ENCODE measurements at regions not wholly inside any gene's neighbourhood (a gene's known extent, or its start where the extent isn't known, plus 50 kb on each side); places are given as distances from the start of the nearest gene placed in this dataset.
"Not testable (repeated sequence)": the region's sequence is repeated elsewhere in the genome, so short reads cannot be mapped to it uniquely, and the experiment has no call there.

DNA sequence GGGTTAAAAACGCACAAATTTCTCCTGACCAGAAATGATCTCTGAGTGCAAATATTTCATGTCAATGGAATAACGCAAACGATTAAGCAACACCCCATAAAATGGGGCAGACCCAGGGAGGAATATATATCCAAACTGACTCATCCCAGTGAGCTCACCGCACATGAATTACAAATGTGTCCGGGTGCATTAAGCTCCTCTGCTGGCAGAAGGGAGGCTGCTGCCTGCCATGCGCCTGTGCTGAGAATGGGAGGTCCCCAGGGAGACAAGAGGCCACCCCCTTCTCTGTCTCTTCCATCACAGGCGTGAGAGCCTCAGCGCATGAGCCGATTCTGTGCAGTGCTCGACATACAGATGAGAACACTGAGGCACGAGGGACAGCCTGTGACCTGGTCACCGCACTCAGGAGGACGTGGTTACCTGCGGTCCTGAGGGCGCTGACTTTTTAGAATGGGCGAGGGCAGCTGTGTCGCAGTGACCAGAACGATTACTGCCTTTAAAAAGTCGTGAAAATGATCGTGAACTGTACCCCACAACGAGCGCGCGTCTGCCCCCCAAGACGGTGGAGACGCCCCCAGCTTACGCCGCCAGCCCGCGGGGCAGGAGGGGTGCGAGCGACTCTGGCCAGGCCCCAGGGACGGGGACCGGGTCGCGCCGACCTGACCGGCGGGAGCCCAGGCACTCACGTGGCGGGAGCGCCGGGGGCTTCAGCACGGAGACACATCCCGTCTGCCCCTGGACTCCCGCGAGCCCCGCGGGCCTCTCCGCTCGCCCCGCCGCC is 188.5 kb downstream of the ADRA2C start:
- intact Hi-C loops (cut with micrococcal nuclease): loop anchor here (1.0 to 5.0 kb wide), 5 partner anchors 294 to 752 kb away; partner anchors contain the start of genes LRPAP1, LYAR, TMEM128 and ZBTB49

DNA sequence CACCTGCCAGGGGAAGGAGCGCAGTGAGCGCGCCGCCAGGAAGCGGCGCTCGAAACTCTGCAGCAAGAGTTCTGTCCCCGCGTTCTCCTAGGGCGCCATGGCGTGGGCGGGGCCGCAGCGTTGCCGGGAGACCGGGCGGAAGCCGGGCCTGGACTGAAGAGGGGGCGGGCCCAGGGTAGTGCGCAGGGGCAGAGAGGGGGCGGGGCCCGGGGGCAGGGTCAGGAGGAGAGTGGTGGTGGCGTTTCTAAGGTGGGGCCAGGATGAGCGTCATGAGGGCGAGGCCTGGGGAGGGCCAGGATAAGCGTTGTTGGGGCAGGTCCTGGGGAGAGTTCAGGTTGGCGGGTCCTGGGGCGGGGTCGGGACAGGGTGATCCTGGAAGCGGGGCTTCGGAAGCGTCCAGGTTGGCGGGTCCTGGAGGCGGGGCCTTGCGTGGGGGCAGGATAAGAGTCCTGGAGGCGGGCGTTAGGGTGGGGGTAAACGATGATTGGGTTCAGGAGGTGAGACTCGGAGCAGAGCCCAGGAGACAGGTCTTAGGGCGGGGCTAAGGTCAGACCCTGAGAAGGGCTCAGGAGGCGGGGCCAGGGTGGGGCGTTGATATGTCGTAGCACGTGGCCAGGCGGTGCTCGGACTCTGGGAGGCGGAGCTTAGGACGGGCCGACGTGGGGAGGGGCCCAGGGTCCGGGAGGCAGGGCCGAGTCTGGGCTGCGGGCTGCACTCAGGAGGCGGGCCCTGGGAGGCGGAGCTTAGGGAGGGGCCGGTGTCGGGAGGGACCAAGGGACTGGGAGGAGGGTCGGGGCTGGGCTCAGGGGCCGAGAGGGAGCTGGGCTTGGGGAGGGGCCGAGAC is 189.4 kb downstream of the ADRA2C start:
- intact Hi-C loops (cut with micrococcal nuclease): loop anchor here (1.0 to 5.0 kb wide), 5 partner anchors 293 to 753 kb away; partner anchors contain the start of genes LRPAP1, LYAR, TMEM128 and ZBTB49

DNA sequence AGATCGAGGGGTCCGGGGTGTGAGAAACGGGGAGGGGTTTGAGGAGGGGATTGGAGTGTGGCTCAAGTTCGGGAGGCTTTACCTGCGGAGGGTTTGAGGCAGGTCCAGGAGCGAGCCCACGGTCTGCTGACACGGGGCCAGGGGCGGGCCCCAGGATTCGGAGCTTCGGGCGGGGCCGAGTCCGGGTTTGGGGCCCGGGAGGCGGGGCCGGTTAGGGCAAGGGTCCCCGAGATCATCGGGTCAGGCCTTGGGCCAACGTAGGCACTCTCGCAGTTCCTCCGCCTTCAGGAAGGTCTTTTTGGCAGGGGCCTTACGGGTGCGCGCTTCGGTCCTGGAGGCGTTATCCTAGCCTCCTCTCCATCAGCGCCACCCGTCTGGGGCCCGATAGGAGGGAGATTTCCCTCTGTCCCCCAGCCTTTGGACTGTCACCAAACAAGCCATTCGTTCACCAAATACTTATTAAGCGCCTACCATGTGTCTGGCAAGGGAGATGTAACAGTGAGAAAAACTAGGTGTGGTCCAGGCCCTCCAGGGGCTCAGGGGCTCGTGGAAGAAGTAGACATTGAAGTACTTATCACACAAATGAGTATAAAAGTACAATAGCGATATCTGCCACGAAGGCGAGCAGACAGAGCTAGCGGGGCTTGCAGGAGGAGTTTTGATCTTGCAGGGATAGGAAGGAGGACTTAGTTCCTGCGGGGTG is 190.1 kb downstream of the ADRA2C start:
- intact Hi-C loops (cut with micrococcal nuclease): loop anchor here (5.0 kb wide), 1 partner anchor 754 kb away; no protein-coding TSS in a partner anchor

DNA sequence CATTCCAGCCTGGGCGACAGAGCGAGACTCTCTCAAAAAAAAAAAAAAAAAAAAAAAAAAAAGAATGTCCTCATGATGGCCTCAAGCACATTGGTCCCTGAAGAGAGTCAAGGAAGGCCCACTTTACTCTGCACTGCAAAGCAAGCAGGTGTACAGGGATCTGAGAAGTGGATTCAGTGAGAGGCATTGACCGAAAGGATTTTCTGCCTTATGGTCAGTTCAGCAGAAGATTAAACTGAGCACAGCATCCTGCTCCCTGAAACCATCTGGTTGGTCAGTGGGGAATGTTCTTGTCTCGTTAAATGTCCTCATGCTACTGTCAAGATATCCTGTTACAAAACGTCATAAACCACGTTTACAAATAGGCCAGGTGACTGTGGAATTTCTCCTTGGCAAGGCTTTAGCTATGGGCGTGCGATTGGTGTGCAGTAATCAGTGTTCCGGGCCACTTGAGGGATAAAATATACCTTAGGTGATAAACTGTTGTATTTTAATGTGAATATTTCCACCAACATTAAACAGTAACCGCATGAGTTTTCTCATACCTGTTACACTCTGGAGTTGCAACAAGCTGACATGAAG is 195.0 kb downstream of the ADRA2C start:
- intact Hi-C loops (cut with micrococcal nuclease): not testable (repeated sequence)

DNA sequence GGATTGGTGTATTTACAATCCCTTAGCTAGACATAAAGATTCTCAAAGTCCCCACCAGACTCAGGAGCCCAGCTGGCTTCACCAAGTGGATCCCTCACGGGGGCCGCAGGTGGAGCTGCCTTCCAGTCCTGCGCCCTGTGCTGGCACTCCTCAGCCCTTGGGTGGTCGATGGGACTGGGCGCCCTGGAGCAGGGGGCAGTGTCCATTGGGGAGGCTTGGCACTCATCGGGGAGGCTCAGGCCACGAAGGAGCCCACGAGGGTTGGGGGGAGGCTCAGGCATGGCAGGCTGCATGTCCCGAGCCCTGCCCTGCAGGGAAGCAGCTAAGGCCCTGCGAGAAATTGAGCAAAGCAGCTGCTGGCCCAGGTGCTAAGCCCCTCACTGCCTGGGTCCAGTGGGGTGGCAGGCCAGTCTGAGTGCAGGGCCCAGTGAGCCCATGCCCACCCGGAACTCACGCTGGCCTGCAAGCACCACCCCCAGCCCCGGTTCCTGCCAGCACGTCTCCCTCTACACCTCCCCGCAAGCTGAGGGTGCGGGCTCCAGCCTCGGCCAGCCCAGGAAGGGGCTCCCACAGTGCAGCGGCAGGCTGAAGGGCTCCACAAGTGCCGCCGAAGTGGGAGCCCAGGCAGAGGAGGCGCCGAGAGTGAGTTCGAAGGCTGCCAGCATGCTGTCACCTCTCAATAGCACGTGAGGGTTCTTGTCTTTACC is 198.5 kb downstream of the ADRA2C start:
- intact Hi-C loops (cut with micrococcal nuclease): not testable (repeated sequence)

DNA sequence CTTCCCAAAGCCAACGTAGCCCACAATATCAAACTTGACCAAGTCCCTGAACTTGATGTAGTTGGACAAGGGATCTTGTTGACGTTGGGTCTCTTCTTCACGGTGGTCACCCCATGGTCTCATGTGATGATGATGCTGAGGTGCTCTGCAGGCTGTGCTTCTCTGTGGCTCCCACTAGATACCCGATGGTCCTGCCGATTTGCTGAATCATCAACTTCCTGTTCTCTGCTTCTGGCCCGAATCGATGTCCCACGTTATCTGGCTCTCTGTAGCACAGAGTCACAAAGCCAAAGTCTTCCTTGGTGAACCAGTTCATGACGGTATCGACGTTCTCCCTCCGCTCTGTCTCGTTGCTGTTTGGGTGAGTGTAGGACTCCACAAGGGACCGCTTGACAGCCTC is 201.0 kb downstream of the ADRA2C start:
- intact Hi-C loops (cut with micrococcal nuclease): not testable (repeated sequence)

DNA sequence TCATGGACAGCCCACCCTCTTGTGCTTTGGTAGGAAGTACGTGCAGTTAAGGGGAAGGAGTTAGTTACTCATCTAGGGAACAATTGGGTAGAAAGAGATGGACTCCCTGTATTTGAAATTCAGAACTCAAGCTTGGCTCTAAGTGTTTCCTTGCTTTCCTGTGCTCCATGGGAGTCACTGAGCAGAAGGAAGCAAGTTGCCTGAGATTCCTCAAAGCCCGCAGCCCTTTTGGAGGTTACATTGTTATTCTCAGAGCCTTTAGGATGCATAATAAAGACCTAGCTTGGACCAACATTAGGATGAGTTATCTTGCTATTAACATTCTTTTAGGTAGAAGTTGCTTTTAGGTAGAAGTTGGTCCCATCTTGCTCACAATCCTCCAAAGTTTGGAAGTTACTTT is 206.4 kb downstream of the ADRA2C start:
- intact Hi-C loops (cut with micrococcal nuclease): not testable (repeated sequence)

DNA sequence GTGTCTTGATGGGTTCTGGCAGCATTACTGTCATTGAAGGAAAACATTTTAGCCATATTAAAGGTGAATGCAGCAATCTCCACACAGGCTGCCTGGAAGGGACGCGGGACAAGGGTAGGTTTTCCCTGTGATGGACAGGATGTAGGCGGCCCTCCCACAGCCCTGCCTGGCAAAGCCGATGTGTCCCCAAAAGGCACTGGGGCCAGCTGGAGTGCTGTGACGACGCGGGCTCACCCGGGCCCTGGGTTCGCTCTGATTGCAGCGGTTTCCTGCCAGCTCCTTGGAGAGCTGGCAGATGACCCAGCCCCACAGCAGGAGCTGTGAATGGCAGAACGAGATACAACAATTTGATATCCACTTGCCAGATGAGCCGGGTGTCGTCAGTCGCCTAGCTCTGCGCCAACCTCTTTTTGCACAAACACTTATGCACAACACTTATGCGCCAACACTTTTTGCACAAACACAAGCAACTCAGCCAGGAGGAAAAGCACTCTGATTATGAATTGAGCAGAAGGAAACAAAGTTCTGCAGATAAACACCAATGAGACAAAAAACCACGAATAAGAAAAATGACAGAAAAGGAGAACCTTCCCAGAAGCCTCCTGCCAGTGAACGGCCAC is 207.5 kb downstream of the ADRA2C start:
- intact Hi-C loops (cut with micrococcal nuclease): not testable (repeated sequence)

DNA sequence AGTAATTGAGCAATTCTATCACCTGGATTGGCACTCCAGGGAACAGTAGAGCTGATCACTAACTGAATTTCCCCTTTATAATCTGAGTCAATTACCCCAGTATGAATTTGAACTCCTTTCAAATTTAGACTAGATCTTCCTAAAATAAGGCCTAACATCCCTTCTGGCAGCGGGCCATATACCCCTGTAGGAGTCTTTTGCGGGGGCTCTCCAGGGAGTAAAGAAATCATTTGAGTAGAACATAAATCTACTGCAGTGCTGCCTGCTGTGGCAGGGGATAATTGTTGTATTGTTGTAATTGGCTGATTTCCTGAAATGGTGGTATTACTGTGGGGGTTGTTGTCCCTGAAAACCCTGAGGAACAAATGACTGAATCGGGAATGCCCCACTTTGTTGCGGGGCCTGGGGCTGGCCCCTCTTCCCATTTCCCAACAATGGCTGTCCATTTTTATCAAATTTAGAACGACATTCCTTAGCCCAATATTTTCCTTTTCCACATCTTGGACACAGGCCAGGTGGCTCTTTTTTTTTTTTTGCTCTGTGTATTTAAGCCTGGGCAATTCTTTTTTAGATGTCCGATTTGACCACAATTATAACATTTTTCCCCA is 217.4 kb downstream of the ADRA2C start:
- intact Hi-C loops (cut with micrococcal nuclease): not testable (repeated sequence)

DNA sequence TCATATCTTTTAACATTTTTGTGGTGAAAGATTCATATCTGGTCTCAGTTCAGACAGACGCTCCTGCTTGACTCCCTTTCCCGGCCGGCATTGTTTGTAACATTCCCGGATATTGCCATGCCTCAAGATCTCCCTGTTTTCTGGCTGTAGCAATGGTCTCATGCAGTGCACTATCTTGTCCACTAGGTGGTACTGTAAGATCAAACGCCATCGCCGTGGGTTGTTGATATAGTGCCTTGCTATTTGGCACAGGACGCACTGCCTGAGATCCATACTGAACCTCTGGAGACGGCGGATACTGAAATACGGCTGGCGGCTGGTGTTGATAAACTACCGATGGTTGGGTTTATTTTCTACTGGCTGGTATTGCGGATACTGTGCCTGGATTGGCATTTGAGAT is 218.6 kb downstream of the ADRA2C start:
- intact Hi-C loops (cut with micrococcal nuclease): loop anchor here (5.0 kb wide), 1 partner anchor 123 kb away; no protein-coding TSS in a partner anchor

DNA sequence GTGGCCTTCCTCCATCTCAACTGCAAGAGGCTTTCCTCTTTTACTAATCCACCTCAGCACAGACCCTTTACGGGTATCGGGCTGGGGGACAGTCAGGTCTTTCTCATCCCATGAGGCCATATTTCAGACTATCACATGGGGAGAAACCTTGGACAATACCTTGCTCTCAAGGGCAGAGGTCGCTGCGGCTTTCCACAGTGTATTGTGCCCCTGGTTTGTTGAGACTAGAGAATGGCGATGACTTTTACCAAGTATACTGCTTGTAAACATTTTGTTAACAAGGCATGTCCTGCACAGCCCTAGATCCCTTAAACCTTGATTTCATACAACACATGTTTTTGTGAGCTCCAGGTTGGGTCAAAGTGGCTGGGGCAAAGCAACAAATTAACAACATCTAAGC is 220.2 kb downstream of the ADRA2C start:
- intact Hi-C loops (cut with micrococcal nuclease): loop anchor here (5.0 kb wide), 1 partner anchor 121 kb away; no protein-coding TSS in a partner anchor

DNA sequence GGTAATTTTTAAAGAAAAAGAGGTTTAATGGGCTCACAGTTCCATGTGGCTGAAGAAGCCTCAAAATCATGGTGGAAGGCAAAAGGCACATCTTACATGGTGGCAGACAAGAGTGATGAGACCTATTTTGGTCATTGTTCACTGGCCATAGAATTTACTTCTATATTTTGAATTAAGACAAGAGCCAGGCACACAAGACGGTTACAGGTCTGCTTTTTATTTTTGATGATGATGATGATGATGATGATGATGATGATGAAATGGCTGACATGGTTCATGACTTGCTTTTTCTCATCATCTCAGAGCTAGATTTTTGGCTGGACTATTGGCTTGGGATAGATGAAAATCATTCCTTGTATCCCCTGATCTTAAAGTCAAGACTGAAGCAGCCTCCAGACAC is 229.3 kb downstream of the OTOP1 start:
- intact Hi-C loops (cut with micrococcal nuclease): not testable (repeated sequence)

DNA sequence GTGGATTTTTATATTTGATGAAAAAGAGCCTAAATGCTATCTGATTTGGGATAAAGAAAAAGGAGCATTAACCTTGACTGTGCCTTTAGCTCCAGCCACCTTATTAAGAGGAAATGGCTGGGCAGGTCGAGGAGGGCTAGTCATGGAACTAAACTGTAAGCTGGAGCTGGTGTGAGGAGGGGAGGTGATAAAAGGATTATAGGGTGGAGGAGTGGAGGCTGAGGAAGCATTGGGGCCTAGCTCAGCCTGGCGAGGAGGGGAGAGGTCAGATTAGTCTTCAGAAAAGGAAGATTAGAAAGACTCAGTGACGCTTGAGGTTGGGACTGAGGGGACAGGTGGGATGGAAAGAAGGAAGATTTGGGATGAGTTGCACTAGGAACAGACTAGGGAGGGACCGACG is 222.7 kb downstream of the OTOP1 start:
- intact Hi-C loops (cut with micrococcal nuclease): not testable (repeated sequence)

DNA sequence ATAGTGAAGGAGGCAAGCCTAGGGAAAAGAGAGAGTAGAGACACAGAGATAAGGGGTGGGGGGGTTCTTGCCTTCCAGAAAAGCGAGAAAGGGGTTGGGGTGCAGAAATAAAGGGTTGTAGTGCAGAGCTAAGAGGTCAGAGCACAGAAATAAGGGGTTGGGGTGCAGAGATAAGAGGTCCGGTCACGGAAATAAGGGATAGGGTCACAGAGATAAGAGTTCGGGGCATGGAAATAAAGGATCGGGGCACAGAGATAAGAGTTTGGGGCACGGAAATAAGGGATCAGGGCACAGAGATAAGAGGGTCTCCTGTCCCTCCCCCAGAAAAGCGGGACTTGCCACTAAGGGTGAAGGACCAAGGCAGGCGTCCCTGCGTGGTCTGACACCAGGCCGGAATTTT is 222.0 kb downstream of the OTOP1 start:
- intact Hi-C loops (cut with micrococcal nuclease): not testable (repeated sequence)

DNA sequence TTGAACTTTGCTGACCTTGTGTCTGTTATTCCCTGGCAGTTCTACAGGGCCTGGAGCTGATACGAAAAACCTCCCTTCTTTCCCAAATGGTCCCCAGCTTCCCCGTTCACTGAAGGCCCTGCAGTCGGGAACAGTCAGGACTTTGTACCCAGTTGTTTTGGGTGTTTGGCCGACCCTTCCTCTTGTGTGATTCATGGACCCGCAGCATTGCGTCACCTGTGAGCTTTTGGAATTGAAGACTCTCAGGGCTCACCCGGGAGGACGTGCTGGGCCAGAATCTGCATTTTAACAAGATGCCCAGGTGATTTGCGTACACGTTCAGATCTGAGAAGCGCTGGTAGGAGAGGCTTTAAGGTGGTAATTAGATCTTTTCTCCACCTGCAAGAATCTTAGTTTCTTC is 220.4 kb downstream of the OTOP1 start:
- intact Hi-C loops (cut with micrococcal nuclease): not testable (repeated sequence)

DNA sequence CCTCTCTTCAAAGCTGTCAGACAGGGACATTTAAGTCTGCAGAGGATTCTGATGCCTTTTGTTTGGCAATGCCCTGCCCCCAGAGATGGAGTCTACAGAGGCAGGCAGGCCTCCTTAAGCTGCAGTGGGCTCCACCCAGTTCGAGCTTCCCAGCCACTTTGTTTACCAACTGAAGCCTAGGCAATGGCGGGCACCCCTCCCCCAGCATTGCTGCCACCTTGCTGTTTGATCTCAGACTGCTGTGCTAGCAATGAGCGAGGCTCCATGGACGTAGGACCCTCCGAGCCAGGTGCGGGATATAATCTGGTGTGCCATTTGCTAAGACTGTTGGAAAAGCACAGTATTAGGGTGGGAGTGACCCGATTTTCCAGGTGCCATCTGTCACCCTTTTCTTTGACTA is 207.7 kb downstream of the OTOP1 start:
- intact Hi-C loops (cut with micrococcal nuclease): not testable (repeated sequence)

DNA sequence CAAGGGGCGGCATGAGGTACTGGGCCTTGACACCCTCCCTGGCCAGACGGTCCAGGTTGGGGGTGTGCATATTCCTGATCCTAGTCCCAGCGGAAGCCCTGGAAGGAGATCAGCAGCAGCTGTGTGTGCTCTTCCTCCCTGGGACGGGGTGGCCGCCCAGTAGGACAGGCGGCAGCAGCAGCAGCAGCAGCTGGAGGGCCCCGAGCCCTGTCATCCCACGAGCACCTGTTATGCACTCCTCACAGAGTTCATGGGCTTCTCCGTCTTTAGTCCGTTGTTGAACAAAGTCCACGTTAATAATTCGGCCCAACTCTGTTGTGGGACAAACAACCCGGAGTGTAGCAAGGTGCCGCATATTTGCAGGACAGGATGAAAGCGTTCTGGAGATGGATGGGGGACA is 205.6 kb downstream of the OTOP1 start:
- intact Hi-C loops (cut with micrococcal nuclease): not testable (repeated sequence)

DNA sequence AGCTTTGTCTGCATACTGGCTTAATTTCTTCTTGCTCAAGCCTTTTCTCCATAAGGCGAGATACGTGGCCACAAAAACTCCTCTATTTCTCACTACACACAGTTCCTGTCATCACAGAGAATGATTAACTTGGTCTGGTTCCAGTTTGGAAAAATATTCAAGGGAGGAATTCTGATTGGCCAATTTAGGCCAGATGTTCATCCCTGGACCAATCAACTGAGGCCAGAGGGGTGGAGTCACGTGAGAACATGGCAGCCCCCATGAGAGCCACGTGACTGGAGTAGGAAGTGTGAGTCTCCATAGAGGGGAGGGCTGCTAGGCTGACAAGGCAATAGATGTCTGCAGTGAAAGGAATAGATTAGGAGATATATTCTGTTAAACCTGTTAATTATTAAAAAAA is 200.0 kb downstream of the OTOP1 start:
- intact Hi-C loops (cut with micrococcal nuclease): not testable (repeated sequence)

DNA sequence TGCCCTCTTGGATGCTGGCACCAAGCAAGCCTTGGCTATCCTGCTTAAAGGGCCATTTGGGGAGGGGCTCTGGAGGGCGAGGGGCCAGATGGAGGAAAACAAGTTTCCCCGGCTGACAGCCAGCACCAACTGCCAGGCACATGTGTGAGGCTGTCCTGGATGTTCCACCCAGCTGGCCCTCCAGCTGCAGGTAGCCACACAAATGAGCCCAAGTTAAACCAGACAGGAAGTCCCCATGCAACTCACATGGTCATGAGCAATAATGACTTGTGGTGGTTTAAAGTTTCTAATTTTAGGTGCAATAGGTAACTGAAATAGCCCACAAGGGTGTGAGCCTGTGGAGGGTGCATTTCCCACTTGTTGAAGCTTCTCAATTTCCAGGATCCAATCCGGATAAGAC is 198.0 kb downstream of the OTOP1 start:
- intact Hi-C loops (cut with micrococcal nuclease): not testable (repeated sequence)

DNA sequence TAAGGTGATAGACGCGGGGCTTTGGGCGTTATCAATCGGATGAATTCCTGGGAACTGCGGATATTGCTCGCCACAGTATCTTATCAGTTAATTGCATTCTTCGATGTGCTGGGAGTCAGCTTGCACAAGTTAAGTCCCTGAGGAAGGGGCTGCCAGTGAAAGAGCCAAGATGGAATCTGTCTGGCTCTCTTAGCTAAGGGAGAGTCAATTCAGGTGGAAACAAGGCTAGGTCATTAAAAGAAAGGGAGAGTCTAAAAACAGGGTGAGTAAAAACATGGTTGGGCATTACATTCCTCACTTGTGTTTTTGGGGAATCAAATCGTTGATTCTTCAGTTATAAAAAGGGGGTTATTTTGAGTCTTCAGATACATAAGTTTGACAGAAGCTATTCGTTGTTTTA is 196.2 kb downstream of the OTOP1 start:
- intact Hi-C loops (cut with micrococcal nuclease): not testable (repeated sequence)

Data from T-helper 1 cell treated with Interleukin-12 subunit alpha and Interleukin-12 subunit beta and Interleukin-4 antibody, amounts not matched to agents 30 ng/mL and 1 ng/mL, for 36 hours (primary cell).